PC-9 (cell line): ENCODE measurements at regions not wholly inside any gene's neighbourhood (a gene's known extent, or its start where the extent isn't known, plus 50 kb on each side); places are given as distances from the start of the nearest gene placed in this dataset.

Experiments used
- BruUV-seq: library from RNA; stranded (reverse); fragments of 400-500 nt; replicated peaks from 2 replicates; lab custom pipeline; 2021; lab: Mats Ljungman, UMichigan
- CTCF ChIA-PET: fragments of 300-600 bp; sonication (Branson Sonifier 250); formaldehyde crosslinking; loops from one replicate; lab custom pipeline; 2022; ENCODE audit warnings: antibody characterized with exemption; lab: Charles Lee
- POLR2A ChIA-PET: fragments of 300-600 bp; sonication (Branson Sonifier 250); formaldehyde crosslinking; loops from one replicate; lab custom pipeline; 2022; ENCODE audit warnings: antibody characterized with exemption; ENCODE audit not compliant: unreplicated experiment; lab: Charles Lee
- DNase-seq, 2 experiments: peaks; one replicate each; pipeline versions ENCODE4 v3.0.0 to v3.0.0-alpha.2; 2015 to 2022; ENCODE audit warnings: mixed read lengths in 1 of 2
- H2AFZ ChIP-seq: fragments of 200-600 bp; sonication (generic); 2 replicates; pipeline ENCODE4 v1.8.1; 2017; ENCODE audit warnings: antibody characterized with exemption
- H3F3A ChIP-seq: fragments of 200-600 bp; sonication (generic); 2 replicates; pipeline ENCODE4 v1.8.1; 2017; ENCODE audit warnings: antibody characterized with exemption, mild to moderate bottlenecking, low read depth; ENCODE audit not compliant: insufficient read depth
- H3K27ac ChIP-seq: fragments of 200-600 bp; sonication (generic); 2 replicates; pipeline ENCODE4 v1.6.1; 2016; ENCODE audit warnings: mixed run types
- H3K27me3 ChIP-seq: fragments of 200-600 bp; sonication (generic); 2 replicates; pipeline ENCODE4 v1.6.1; 2016; ENCODE audit warnings: low read depth, mixed run types; ENCODE audit not compliant: insufficient read depth
- H3K36me3 ChIP-seq: fragments of 200-600 bp; sonication (generic); 2 replicates; pipeline ENCODE4 v1.6.1; 2016; ENCODE audit warnings: low read depth, mixed run types
- H3K4me1 ChIP-seq: fragments of 200-600 bp; sonication (generic); replicated peaks from 2 replicates; pipeline ENCODE4 v1.6.1; 2016; ENCODE audit warnings: mixed run types; ENCODE audit not compliant: insufficient read depth
- H3K4me2 ChIP-seq: fragments of 200-600 bp; sonication (generic); 2 replicates; pipeline ENCODE4 v1.6.1; 2017; ENCODE audit warnings: mixed run types
- H3K4me3 ChIP-seq: fragments of 200-600 bp; sonication (generic); 2 replicates; pipeline ENCODE4 v1.6.1; 2016; ENCODE audit warnings: mixed run types
- H3K79me2 ChIP-seq: fragments of 200-600 bp; sonication (generic); 2 replicates; pipeline ENCODE4 v1.6.1; 2017; ENCODE audit warnings: low read depth, mixed run types
- H3K9me2 ChIP-seq: fragments of 200-600 bp; sonication (generic); 2 replicates; pipeline ENCODE4 v1.8.1; 2017; ENCODE audit warnings: mild to moderate bottlenecking; ENCODE audit not compliant: insufficient read depth
- H3K9me3 ChIP-seq: fragments of 200-600 bp; sonication (generic); 2 replicates; pipeline ENCODE4 v1.8.1; 2016; ENCODE audit warnings: low read depth; ENCODE audit not compliant: insufficient read depth
- H4K20me1 ChIP-seq: fragments of 200-600 bp; sonication (generic); 2 replicates; pipeline ENCODE4 v1.8.1; 2017; ENCODE audit not compliant: insufficient read depth
- EZH2 ChIP-seq: fragments of 200-600 bp; sonication (generic); IDR thresholded peaks from 2 replicates; pipeline ENCODE4 v1.8.0; 2017; ENCODE audit warnings: antibody characterized with exemption, low read depth
- intact Hi-C: fragments of 100-400 bp; cut with micrococcal nuclease; formaldehyde crosslinking; loops from one replicate; pipeline ENCODE4 v1.10.0; 2022; ENCODE audit not compliant: unreplicated experiment
- TF ChIP-seq, protein P1 (sequence below): fragments of 200-600 bp; sonication (generic); conservative IDR thresholded peaks from 2 replicates; pipeline ENCODE4 v1.6.1; 2017; ENCODE audit warnings: mixed run types, antibody characterized with exemption, mild to moderate bottlenecking, moderate library complexity

DNA sequence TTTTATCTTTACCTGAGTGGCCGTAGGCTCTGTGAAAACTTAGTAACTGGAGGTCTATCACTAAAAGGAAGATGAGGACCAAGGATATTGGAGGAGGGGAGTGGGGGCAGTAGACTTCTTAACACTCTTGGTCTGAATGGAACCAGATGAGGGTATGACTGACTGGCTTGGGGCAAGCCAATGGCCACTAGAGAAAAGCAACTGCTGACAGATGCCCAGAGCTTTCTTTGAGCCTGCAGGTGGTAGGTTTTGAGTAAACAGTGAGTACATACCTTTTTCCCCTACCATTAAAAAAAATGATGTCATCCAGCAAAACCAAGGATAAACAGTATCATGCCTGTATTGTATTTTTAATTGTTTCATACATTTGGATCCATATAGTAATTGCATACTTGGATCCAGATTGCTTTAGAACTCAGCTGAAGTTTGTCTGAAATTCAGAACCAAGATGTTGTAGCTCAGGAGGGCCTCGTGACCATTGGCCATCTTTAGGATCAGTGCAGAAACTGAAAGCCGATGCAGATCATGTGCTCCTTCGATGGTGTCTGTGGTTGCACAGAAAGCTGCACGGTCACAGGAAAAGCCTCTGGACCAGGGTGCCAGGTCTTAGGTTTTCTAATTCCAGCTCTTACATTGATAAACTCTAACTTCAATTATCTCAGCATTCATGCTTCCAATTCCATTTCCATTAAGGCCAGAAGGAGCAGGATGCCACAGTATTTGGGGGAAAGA, 131.0 kb downstream of the PDGFRA start:
- Histone ChIP-seq H3K4me2 (no peak overlapping the region), H3K9me3 (no peaks in the 10 kb centered on the region), H3K4me3 (no peak overlapping the region), H3K27me3 (no peaks in the 10 kb centered on the region), H3K4me1 (no peaks in the 10 kb centered on the region), H3F3A (no peaks in the 10 kb centered on the region), H3K9me2 (no peaks in the 10 kb centered on the region), H3K27ac (no peak overlapping the region), H3K36me3 (no peaks in the 10 kb centered on the region), H2AFZ (no peak overlapping the region), H3K79me2 (no peaks in the 10 kb centered on the region), H4K20me1 (no peaks in the 10 kb centered on the region)
- BruUV-seq, result no TSS peak
- DNase-seq, result no peak
- ChIA-PET CTCF (no interaction called here), POLR2A (no interaction called here)
- TF ChIP-seq EZH2, result no peak
- TF ChIP-seq, protein P1, sequence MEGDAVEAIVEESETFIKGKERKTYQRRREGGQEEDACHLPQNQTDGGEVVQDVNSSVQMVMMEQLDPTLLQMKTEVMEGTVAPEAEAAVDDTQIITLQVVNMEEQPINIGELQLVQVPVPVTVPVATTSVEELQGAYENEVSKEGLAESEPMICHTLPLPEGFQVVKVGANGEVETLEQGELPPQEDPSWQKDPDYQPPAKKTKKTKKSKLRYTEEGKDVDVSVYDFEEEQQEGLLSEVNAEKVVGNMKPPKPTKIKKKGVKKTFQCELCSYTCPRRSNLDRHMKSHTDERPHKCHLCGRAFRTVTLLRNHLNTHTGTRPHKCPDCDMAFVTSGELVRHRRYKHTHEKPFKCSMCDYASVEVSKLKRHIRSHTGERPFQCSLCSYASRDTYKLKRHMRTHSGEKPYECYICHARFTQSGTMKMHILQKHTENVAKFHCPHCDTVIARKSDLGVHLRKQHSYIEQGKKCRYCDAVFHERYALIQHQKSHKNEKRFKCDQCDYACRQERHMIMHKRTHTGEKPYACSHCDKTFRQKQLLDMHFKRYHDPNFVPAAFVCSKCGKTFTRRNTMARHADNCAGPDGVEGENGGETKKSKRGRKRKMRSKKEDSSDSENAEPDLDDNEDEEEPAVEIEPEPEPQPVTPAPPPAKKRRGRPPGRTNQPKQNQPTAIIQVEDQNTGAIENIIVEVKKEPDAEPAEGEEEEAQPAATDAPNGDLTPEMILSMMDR, result no peak
- intact Hi-C loops, result no loop called here

DNA sequence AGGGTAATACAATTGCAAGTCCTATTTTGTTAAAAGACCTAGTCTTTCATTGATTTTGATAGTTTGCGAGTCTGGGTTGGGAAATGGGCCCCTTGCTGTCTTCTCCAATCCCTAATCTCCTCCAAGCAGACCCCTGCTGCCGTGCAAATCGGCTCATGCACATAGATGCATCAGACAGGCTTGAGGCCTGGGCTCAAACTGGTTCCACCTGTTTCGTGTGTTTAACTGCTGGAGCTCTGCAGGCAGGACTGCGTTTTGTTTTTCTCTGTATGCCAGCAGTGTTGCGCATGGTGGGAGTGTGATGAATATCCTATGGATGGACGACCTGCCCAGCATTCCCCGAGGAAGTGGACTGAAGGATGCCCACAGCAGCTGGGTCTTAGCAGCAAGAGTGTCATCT, 133.9 kb downstream of the PDGFRA start:
- no peaks in the 10 kb centered on the region for H3K9me2 ChIP-seq
- ChIA-PET POLR2A (no interaction called here), CTCF (no interaction called here)
- no peak overlapping the region for H2AFZ ChIP-seq
- H3K4me1 ChIP-seq, result no peaks in the 10 kb centered on the region
- H3K27me3 ChIP-seq, result no peaks in the 10 kb centered on the region
- H3K9me3 ChIP-seq, result no peaks in the 10 kb centered on the region
- TF ChIP-seq, protein P1, result no peak
- TF ChIP-seq EZH2, result no peak
- intact Hi-C loops, result no loop called here
- no peaks in the 10 kb centered on the region for H3F3A ChIP-seq
- H4K20me1 ChIP-seq, result no peaks in the 10 kb centered on the region
- H3K79me2 ChIP-seq, result no peaks in the 10 kb centered on the region
- H3K27ac ChIP-seq, result no peak overlapping the region
- BruUV-seq, result no TSS peak
- H3K4me3 ChIP-seq, result no peak overlapping the region
- H3K4me2 ChIP-seq, result no peak overlapping the region
- no peak for DNase-seq
- no peaks in the 10 kb centered on the region for H3K36me3 ChIP-seq

DNA sequence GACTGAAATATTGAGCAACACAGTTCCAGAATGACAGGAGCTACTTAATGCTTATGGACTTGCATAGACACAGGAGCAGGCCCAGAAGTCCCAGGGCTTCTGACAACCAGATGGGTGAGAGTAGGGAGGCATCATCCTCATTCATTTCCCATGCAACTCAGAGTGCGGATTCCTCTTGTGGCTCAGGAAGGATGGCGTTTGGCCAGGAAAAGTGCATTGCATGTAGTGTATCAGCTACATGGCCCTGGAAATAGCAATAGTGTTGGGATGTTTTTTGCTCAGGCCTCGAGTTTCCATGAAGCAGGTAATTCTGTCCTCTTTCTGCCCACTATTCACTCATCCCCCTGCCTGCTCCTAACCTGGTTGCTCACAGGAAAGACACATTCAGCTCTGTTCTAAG, 136.6 kb downstream of the PDGFRA start:
- Histone ChIP-seq H3K27me3 (no peaks in the 10 kb centered on the region), H3K4me1 (no peaks in the 10 kb centered on the region), H3K9me2 (no peaks in the 10 kb centered on the region), H4K20me1 (no peaks in the 10 kb centered on the region), H3K79me2 (no peaks in the 10 kb centered on the region), H3K4me2 (no peak overlapping the region), H2AFZ (no peak overlapping the region), H3K9me3 (no peaks in the 10 kb centered on the region), H3K4me3 (no peak overlapping the region), H3F3A (no peaks in the 10 kb centered on the region), H3K36me3 (no peaks in the 10 kb centered on the region), H3K27ac (no peak overlapping the region)
- BruUV-seq, result no TSS peak
- intact Hi-C loops, result no loop called here
- TF ChIP-seq EZH2, result no peak
- TF ChIP-seq, protein P1, result no peak
- ChIA-PET POLR2A (no interaction called here), CTCF (no interaction called here)
- DNase-seq, result no peak
